Type B pancreatic cell (in vitro differentiated cells): ENCODE measurements at regions not wholly inside any gene's neighbourhood (a gene's known extent, or its start where the extent isn't known, plus 50 kb on each side); places are given as distances from the start of the nearest gene placed in this dataset.
"Not testable (repeated sequence)": the region's sequence is repeated elsewhere in the genome, so short reads cannot be mapped to it uniquely, and the experiment has no call there.

Experiments used
- DNase-seq: peaks from one replicate; pipeline ENCODE4 v3.0.0; 2021; ENCODE audit warnings: mixed read lengths; ENCODE audit not compliant: unreplicated experiment; ENCODE audit errors: extremely low spot score
- H3K27ac Mint-ChIP-seq: 2 replicates; pipeline ENCODE4 v1.8.0; 2021; ENCODE audit warnings: mild to moderate bottlenecking, mixed read lengths
- H3K27me3 Mint-ChIP-seq: 2 replicates; pipeline ENCODE4 v1.8.0; 2021; ENCODE audit warnings: mixed read lengths
- H3K36me3 Mint-ChIP-seq: 2 replicates; pipeline ENCODE4 v1.8.0; 2021; ENCODE audit warnings: mixed read lengths
- H3K4me1 Mint-ChIP-seq: one replicate; pipeline ENCODE4 v1.8.0; 2021; ENCODE audit warnings: mixed read lengths; ENCODE audit not compliant: unreplicated experiment
- H3K4me3 Mint-ChIP-seq: 2 replicates; pipeline ENCODE4 v1.8.0; 2021; ENCODE audit warnings: mild to moderate bottlenecking, mixed read lengths
- H3K9me3 Mint-ChIP-seq: 2 replicates; pipeline ENCODE4 v1.8.0; 2021; ENCODE audit warnings: mixed read lengths
- CTCF ChIP-seq: fragments of 200-600 bp; sonication (generic); conservative IDR thresholded peaks from 2 replicates; pipeline ENCODE4 v1.5.0; 2021; ENCODE audit warnings: antibody characterized with exemption, mild to moderate bottlenecking

GRCh38 chr21:35164380-35164779, 115.3 kb upstream of the RUNX1 start:
- no peak for DNase-seq
- no peaks in the 10 kb centered on the region for H3K36me3 Mint-ChIP-seq
- H3K4me3 Mint-ChIP-seq: no peak overlapping the region
- peaks cover 7% of the 10 kb centered on the region for H3K27me3 Mint-ChIP-seq
- TF ChIP-seq CTCF: no peak
- no peak overlapping the region for H3K27ac Mint-ChIP-seq
- H3K9me3 Mint-ChIP-seq: peaks cover 11% of the 10 kb centered on the region
- H3K4me1 Mint-ChIP-seq: peaks cover 10% of the 10 kb centered on the region

GRCh38 chr21:35163411-35163810, 114.3 kb upstream of the RUNX1 start:
- no peaks in the 10 kb centered on the region for H3K4me1 Mint-ChIP-seq
- DNase-seq: no peak
- TF ChIP-seq CTCF: no peak
- H3K9me3 Mint-ChIP-seq: peaks cover 7% of the 10 kb centered on the region
- no peaks in the 10 kb centered on the region for H3K36me3 Mint-ChIP-seq
- no peak overlapping the region for H3K4me3 Mint-ChIP-seq
- no peak overlapping the region for H3K27ac Mint-ChIP-seq
- peaks cover 7% of the 10 kb centered on the region for H3K27me3 Mint-ChIP-seq

- DNase-seq: no peak
- H3K4me3 Mint-ChIP-seq: no peak overlapping the region
- TF ChIP-seq CTCF: no peak
- H3K9me3 Mint-ChIP-seq: peaks cover 7% of the 10 kb centered on the region
- H3K36me3 Mint-ChIP-seq: no peaks in the 10 kb centered on the region
- H3K27me3 Mint-ChIP-seq: peaks cover 7% of the 10 kb centered on the region
- no peaks in the 10 kb centered on the region for H3K4me1 Mint-ChIP-seq
- no peak overlapping the region for H3K27ac Mint-ChIP-seq
Measured at GRCh38 chr21:35162831-35163230, 113.7 kb upstream of the RUNX1 start.

GRCh38 chr21:35159881-35160280, 110.8 kb upstream of the RUNX1 start:
- Mint-ChIP-seq H3K27me3 (peaks cover 7% of the 10 kb centered on the region), H3K9me3 (peaks cover 15% of the 10 kb centered on the region), H3K27ac (no peak overlapping the region), H3K36me3 (no peaks in the 10 kb centered on the region), H3K4me1 (no peaks in the 10 kb centered on the region), H3K4me3 (no peak overlapping the region)
- no peak for TF ChIP-seq CTCF
- DNase-seq: no peak

- not testable (repeated sequence) for H3K4me1 Mint-ChIP-seq, H3K36me3 Mint-ChIP-seq, DNase-seq, H3K27ac Mint-ChIP-seq, H3K4me3 Mint-ChIP-seq, H3K27me3 Mint-ChIP-seq
- peaks cover 15% of the 10 kb centered on the region for H3K9me3 Mint-ChIP-seq
Measured at GRCh38 chr21:35157374-35157773, 108.3 kb upstream of the RUNX1 start.

GRCh38 chr21:35156293-35157278, 107.5 kb upstream of the RUNX1 start:
- Mint-ChIP-seq H3K9me3 (peaks cover 15% of the 10 kb centered on the region), H3K27me3 (peaks cover 7% of the 10 kb centered on the region), H3K27ac (no peak overlapping the region), H3K36me3 (no peaks in the 10 kb centered on the region), H3K4me1 (no peaks in the 10 kb centered on the region), H3K4me3 (no peak overlapping the region)
- DNase-seq: no peak
- no peak for TF ChIP-seq CTCF
